Parathyroid adenoma (tissue), 2 donors: ENCODE measurements at regions not wholly inside any gene's neighbourhood (a gene's known extent, or its start where the extent isn't known, plus 50 kb on each side); places are given as distances from the start of the nearest gene placed in this dataset.

Experiments
- H2AFZ ChIP-seq: fragments of 300-600 bp; sonication (generic); one replicate; pipeline ENCODE4 v1.7.0; 2017; ENCODE audit warnings: antibody characterized with exemption, mild to moderate bottlenecking
- H3K27ac ChIP-seq: fragments of 300-600 bp; sonication (generic); one replicate; pipeline ENCODE4 v1.7.0; 2017
- H3K27me3 ChIP-seq: fragments of 300-600 bp; sonication (generic); one replicate; pipeline ENCODE4 v1.7.0; 2017; ENCODE audit warnings: low read length; ENCODE audit not compliant: control insufficient read depth, insufficient read depth
- H3K36me3 ChIP-seq: fragments of 300-600 bp; sonication (generic); one replicate; pipeline ENCODE4 v1.7.0; 2017; ENCODE audit warnings: low read length; ENCODE audit not compliant: control insufficient read depth, insufficient read depth
- H3K4me1 ChIP-seq: fragments of 300-600 bp; sonication (generic); one replicate; pipeline ENCODE4 v1.7.0; 2017; ENCODE audit warnings: control low read depth
- H3K4me2 ChIP-seq: fragments of 300-600 bp; sonication (generic); one replicate; pipeline ENCODE4 v1.7.0; 2017; ENCODE audit warnings: low read length
- H3K4me3 ChIP-seq: fragments of 300-600 bp; sonication (generic); one replicate; pipeline ENCODE4 v1.7.0; 2017; ENCODE audit warnings: low read depth, low read length
- H3K79me2 ChIP-seq: fragments of 300-600 bp; sonication (generic); one replicate; pipeline ENCODE4 v1.7.0; 2017; ENCODE audit warnings: control low read depth
- H3K9ac ChIP-seq: fragments of 300-600 bp; sonication (generic); one replicate; pipeline ENCODE4 v1.7.0; 2017; ENCODE audit warnings: mild to moderate bottlenecking
- H3K9me3 ChIP-seq: fragments of 300-600 bp; sonication (generic); one replicate; pipeline ENCODE4 v1.7.0; 2017; ENCODE audit warnings: low read length; ENCODE audit not compliant: control insufficient read depth
- TF ChIP-seq, protein P1 (sequence below): fragments of 300-600 bp; sonication (generic); IDR thresholded peaks from one replicate; pipeline ENCODE4 v1.7.0; 2017; ENCODE audit warnings: antibody characterized with exemption, mild to moderate bottlenecking
- donor health status: primary hyperparathyroidism.

DNA sequence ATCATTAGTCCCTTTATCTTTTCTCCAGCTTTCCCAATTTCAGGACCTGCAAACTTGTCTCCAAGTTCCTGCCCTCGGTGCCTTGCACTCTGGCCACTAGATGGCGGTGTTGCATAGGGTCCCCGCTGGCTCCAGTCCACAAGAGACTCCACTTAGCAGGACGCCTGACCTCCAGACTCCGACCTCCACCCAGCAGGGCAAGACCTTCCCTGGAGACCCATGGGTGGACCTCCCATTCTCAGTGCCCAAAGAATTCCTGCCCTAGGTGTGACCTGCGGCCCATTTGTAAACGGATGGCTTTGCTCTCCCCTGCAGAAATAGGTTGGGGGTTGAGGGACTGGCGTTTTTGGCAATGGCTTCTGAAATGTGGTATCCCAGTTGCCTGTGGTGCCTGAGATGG lies 82.6 kb downstream of the LSM3 start:
- no peaks in the 10 kb centered on the region for H3K27me3 ChIP-seq
- no peaks in the 10 kb centered on the region for H3K79me2 ChIP-seq

DNA sequence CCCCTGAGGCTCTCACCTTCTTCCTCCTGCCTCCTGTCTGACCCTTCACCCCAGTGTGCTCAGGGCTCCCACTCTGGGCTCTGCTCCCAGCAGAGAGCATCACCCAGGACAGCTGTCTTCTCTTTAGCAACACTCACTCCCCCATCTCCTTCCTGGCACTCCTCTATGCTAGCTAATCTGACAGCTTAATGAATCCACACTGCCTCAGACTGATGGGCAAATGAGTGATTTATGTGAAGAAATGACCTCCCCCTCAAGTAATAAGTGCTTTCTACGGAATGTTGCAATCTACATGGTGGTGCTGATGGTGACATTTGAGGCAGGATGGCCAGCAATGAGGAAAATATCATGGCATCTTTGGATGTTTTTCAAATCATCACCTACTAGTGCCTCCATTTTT lies 83.6 kb downstream of the LSM3 start:
- Histone ChIP-seq H3K79me2 (no peaks in the 10 kb centered on the region), H3K9me3 (no peaks in the 10 kb centered on the region), H3K9ac (no peak overlapping the region), H3K4me1 (no peaks in the 10 kb centered on the region), H2AFZ (no peak overlapping the region), H3K27me3 (no peaks in the 10 kb centered on the region), H3K4me2 (no peak overlapping the region), H3K36me3 (no peaks in the 10 kb centered on the region), H3K27ac (no peak overlapping the region), H3K4me3 (no peak overlapping the region)
- TF ChIP-seq, protein P1, sequence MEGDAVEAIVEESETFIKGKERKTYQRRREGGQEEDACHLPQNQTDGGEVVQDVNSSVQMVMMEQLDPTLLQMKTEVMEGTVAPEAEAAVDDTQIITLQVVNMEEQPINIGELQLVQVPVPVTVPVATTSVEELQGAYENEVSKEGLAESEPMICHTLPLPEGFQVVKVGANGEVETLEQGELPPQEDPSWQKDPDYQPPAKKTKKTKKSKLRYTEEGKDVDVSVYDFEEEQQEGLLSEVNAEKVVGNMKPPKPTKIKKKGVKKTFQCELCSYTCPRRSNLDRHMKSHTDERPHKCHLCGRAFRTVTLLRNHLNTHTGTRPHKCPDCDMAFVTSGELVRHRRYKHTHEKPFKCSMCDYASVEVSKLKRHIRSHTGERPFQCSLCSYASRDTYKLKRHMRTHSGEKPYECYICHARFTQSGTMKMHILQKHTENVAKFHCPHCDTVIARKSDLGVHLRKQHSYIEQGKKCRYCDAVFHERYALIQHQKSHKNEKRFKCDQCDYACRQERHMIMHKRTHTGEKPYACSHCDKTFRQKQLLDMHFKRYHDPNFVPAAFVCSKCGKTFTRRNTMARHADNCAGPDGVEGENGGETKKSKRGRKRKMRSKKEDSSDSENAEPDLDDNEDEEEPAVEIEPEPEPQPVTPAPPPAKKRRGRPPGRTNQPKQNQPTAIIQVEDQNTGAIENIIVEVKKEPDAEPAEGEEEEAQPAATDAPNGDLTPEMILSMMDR, result no peak

More for the DNA sequence above, 82.6 kb downstream of the LSM3 start:
- Histone ChIP-seq H3K36me3 (no peaks in the 10 kb centered on the region), H3K27ac (no peak overlapping the region), H3K4me2 (no peak overlapping the region), H3K9me3 (no peaks in the 10 kb centered on the region), H2AFZ (no peak overlapping the region), H3K4me1 (no peaks in the 10 kb centered on the region), H3K4me3 (no peak overlapping the region), H3K9ac (no peak overlapping the region)
- TF ChIP-seq, protein P1, result peak; percentile 99

DNA sequence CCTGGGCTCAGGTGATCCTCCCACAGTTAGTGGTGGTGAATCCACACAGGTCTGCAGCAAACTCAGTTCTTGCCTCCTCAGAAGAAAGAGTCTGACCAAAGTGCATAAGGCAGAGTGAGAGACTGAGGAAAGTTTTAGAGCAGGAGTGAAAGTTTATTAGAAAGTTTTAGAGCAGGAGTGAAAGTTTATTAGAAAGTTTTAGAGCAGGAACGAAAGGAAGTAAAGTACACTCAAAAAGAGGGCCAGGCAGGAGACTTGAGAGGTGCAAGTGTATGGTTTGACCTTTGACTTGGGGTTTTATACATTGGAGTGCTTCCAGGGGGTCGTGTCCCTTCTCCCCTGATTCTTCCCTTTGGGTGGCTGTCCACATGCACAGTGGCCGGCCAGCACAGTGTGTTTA lies 84.2 kb downstream of the LSM3 start:
- H3K4me3 ChIP-seq, result no peak overlapping the region
- H2AFZ ChIP-seq, result no peak overlapping the region
- H3K79me2 ChIP-seq, result no peaks in the 10 kb centered on the region
- H3K4me1 ChIP-seq, result no peaks in the 10 kb centered on the region
- TF ChIP-seq, protein P1, result no peak
- H3K36me3 ChIP-seq, result no peaks in the 10 kb centered on the region
- H3K4me2 ChIP-seq, result no peak overlapping the region
- no peak overlapping the region for H3K9ac ChIP-seq
- no peaks in the 10 kb centered on the region for H3K27me3 ChIP-seq
- no peaks in the 10 kb centered on the region for H3K9me3 ChIP-seq
- H3K27ac ChIP-seq, result no peak overlapping the region

DNA sequence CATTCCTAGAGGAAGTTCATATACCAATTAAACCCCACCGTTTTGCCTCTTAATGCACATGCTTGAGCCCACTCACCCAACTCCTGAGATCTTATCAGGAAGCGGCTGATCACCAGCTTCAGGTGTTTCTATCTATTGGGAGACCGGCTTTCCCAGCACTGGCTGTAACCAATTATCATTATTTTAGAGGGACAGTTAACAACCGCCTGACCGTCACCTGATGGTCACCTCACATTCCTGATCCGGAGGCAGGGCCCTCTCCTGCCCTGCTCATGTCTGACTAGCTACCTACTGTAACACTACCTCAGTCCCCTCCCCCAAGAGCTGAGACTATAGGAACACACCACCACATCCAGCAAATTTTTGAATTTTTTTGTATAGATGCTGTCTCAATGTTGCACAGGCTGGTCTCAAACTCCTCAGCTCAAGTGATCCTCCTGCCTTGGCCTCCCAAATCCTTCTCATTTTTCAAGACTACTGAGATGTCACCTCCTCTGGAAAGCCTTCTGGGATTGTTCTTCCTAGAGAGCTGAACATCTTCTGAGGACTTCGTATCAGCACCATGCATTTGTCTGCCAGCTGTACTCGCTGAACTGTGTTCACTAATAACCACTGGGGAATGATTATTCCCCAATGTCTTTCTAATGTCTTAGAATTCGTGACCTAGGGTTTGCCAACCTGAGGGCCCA lies 84.8 kb downstream of the LSM3 start:
- Histone ChIP-seq H3K4me3 (no peak overlapping the region), H3K27ac (no peak overlapping the region), H3K36me3 (no peaks in the 10 kb centered on the region), H3K27me3 (no peaks in the 10 kb centered on the region), H3K4me1 (no peaks in the 10 kb centered on the region), H2AFZ (no peak overlapping the region), H3K79me2 (no peaks in the 10 kb centered on the region), H3K9me3 (no peaks in the 10 kb centered on the region), H3K9ac (no peak overlapping the region), H3K4me2 (no peak overlapping the region)
- TF ChIP-seq, protein P1, result no peak
